Psoas muscle (tissue), 7 donors: ENCODE measurements at regions not wholly inside any gene's neighbourhood (a gene's known extent, or its start where the extent isn't known, plus 50 kb on each side); places are given as distances from the start of the nearest gene placed in this dataset.

Source experiments
- ATAC-seq, 4 donors: fragments of 200-7000 bp; cut with Tn5 transposase; one replicate each; pipeline ENCODE4 v1.9.1; 2020; ENCODE audit warnings: moderate library complexity in 3 of 4, mild to moderate bottlenecking in 2 of 4
- DNase-seq, 2 donors: peaks; one replicate each; pipeline ENCODE4 v3.0.0-alpha.2; 2020
- H3K27ac ChIP-seq: fragments of 200-600 bp; one replicate; pipeline ENCODE4 v1.8.0; 2022
- H3K27me3 ChIP-seq, 3 donors: fragments of 200-600 bp in 1 of 3; one replicate each; pipeline versions ENCODE4 v1.6.1 to v1.8.0; 2013 to 2022; ENCODE audit warnings: low read length in 2 of 3, mild to moderate bottlenecking in 2 of 3, moderate library complexity in 1 of 3; ENCODE audit not compliant: insufficient read depth in 3 of 3
- H3K36me3 ChIP-seq, 2 donors: fragments of 200-600 bp in 1 of 2; one replicate each; pipeline versions ENCODE4 v1.6.1 to v1.8.0; 2013 to 2022; ENCODE audit warnings: low read depth in 1 of 2, mild to moderate bottlenecking in 1 of 2, moderate library complexity in 1 of 2; ENCODE audit not compliant: insufficient read depth in 1 of 2
- H3K4me1 ChIP-seq: fragments of 200-600 bp; one replicate; pipeline ENCODE4 v1.8.0; 2022
- H3K4me3 ChIP-seq: fragments of 200-600 bp; one replicate; pipeline ENCODE4 v1.8.0; 2022; ENCODE audit warnings: mild to moderate bottlenecking
- H3K9me3 ChIP-seq: fragments of 200-600 bp; one replicate; pipeline ENCODE4 v1.8.0; 2022
- CTCF ChIP-seq: fragments of 200-600 bp; IDR thresholded peaks from one replicate; pipeline ENCODE4 v1.8.0; 2022; ENCODE audit warnings: antibody characterized with exemption
- WGBS, 3 donors: extraction: QIAGEN DNeasy Blood & Tissue Kit; methylation state at CpG; one replicate each; pipeline versions ENCODE4 v1.1.6 to v1.1.7; 2013; 5-methylcytosine and 5-hydroxymethylcytosine counted together
- intact Hi-C, 2 donors: fragments of 100-400 bp; cut with DNase I; formaldehyde crosslinking; loops; one replicate each; pipeline versions ENCODE4 v1.11.0 to v1.14.2; 2022
- donor health status: healthy with polysubstance abuse.
- donor health status: DM: no; HTN: no; CAD: no; lungs with moderate emphysema.
- donor health status: Bipolar disorder and iron deficiency.
- donor health status: healthy.
- donor health status: DM: yes; HTN: yes; CAD: no.
- donor health status: DM: no; HTN: no; CAD: no.
- donor health status: DM: yes; HTN: yes; CAD: no.

DNA sequence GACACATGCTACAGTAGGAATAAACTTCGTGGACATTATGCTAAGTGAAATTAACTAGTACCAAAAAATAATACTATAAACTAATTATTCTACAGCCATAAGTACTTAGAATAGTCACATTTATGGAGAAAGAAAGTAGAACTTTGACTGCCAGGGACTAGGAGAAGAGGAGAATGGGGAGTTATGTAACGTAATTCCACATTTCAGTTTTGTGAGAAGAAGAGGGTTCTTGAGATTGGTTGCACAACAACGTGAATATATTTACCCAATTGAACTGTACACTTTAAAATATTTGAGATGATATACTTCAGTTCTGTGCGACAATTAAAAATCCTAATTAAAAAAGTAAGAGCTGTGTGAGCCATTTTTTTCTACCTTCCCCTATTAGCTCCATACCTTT, 1412.9 kb downstream of the PLA2G4A start:
- ATAC-seq: no peak
- intact Hi-C loops: no loop called here
- 80 to 81% (median 81%) methylated on average over 4 of the region's 4 CpGs for WGBS, 3 donors

GRCh38 chr1:188243456-188243855, 1414.7 kb downstream of the PLA2G4A start:
- Histone ChIP-seq H3K9me3 (no peaks in the 10 kb centered on the region), H3K27me3 (no peaks in the 10 kb centered on the region), H3K36me3 (no peaks in the 10 kb centered on the region), H3K27ac (no peak overlapping the region), H3K4me1 (no peaks in the 10 kb centered on the region), H3K4me3 (no peak overlapping the region)
- no peak for TF ChIP-seq CTCF
- 58 to 71% (median 66%) methylated on average over 3 of the region's 3 CpGs for WGBS, 3 donors
- no peak for ATAC-seq
- intact Hi-C loops: no loop called here
- no peak for DNase-seq

More for the DNA sequence above, 1412.9 kb downstream of the PLA2G4A start:
- Histone ChIP-seq H3K36me3 (no peaks in the 10 kb centered on the region), H3K4me1 (no peaks in the 10 kb centered on the region), H3K27me3 (no peaks in the 10 kb centered on the region), H3K4me3 (no peak overlapping the region), H3K27ac (no peak overlapping the region), H3K9me3 (no peaks in the 10 kb centered on the region)
- DNase-seq: no peak
- no peak for TF ChIP-seq CTCF

GRCh38 chr1:188244681-188245080, 1415.9 kb downstream of the PLA2G4A start:
- Histone ChIP-seq H3K9me3 (no peaks in the 10 kb centered on the region), H3K36me3 (no peaks in the 10 kb centered on the region), H3K4me3 (no peak overlapping the region), H3K27me3 (no peaks in the 10 kb centered on the region), H3K27ac (no peak overlapping the region), H3K4me1 (no peaks in the 10 kb centered on the region)
- DNase-seq (no peak), ATAC-seq (no peak)
- no peak for TF ChIP-seq CTCF
- intact Hi-C loops: no loop called here
- 65 to 78% (median 76%) methylated on average over 1 of the region's 1 CpG for WGBS, 3 donors

- Histone ChIP-seq H3K4me3 (no peak overlapping the region), H3K27ac (no peak overlapping the region), H3K9me3 (no peaks in the 10 kb centered on the region), H3K27me3 (no peaks in the 10 kb centered on the region), H3K36me3 (no peaks in the 10 kb centered on the region), H3K4me1 (no peaks in the 10 kb centered on the region)
- WGBS, 3 donors: 38 to 54% (median 51%) methylated on average over 1 of the region's 1 CpG
- no peak for DNase-seq
- intact Hi-C loops: no loop called here
- TF ChIP-seq CTCF: no peak
- ATAC-seq: no peak
Observed at GRCh38 chr1:188247255-188247654, 1418.5 kb downstream of the PLA2G4A start.

- ATAC-seq (no peak), DNase-seq (no peak)
- intact Hi-C loops: no loop called here
- no peak overlapping the region for H3K27ac ChIP-seq
- H3K4me1 ChIP-seq: no peaks in the 10 kb centered on the region
- H3K36me3 ChIP-seq: no peaks in the 10 kb centered on the region
- TF ChIP-seq CTCF: no peak
- H3K9me3 ChIP-seq: no peaks in the 10 kb centered on the region
- no peaks in the 10 kb centered on the region for H3K27me3 ChIP-seq
- H3K4me3 ChIP-seq: no peak overlapping the region
- WGBS, 3 donors: 46 to 61% (median 47%) methylated on average over 2 of the region's 2 CpGs
Observed at GRCh38 chr1:188249811-188250210, 1421.1 kb downstream of the PLA2G4A start.
